Nephron (organoid): ENCODE measurements at regions not wholly inside any gene's neighbourhood (a gene's known extent, or its start where the extent isn't known, plus 50 kb on each side); places are given as distances from the start of the nearest gene placed in this dataset.
A peak's percentile ranks its signal among the peaks of the same experiment; 100 is the strongest.

ENCODE experiments used
- H3K27ac Mint-ChIP-seq, 3 experiments: 2 replicates each; pipeline ENCODE4 v1.8.0; 2020; ENCODE audit warnings: mixed read lengths in 3 of 3, mild to moderate bottlenecking in 2 of 3, moderate library complexity in 1 of 3
- H3K27me3 Mint-ChIP-seq: 2 replicates; pipeline ENCODE4 v1.8.0; 2021; ENCODE audit warnings: low read depth, mild to moderate bottlenecking, moderate library complexity, mixed read lengths
- H3K36me3 Mint-ChIP-seq: 2 replicates; pipeline ENCODE4 v1.8.0; 2020; ENCODE audit warnings: low read depth, mixed read lengths
- H3K4me1 Mint-ChIP-seq: 2 replicates; pipeline ENCODE4 v1.8.0; 2020; ENCODE audit warnings: mixed read lengths
- H3K4me3 Mint-ChIP-seq, 3 experiments: 2 replicates each; pipeline ENCODE4 v1.8.0; 2020; ENCODE audit warnings: mild to moderate bottlenecking in 3 of 3, mixed read lengths in 3 of 3, moderate library complexity in 2 of 3
- H3K9me3 Mint-ChIP-seq: 2 replicates; pipeline ENCODE4 v1.8.0; 2020; ENCODE audit warnings: mixed read lengths
- CTCF ChIP-seq, 3 experiments: fragments of 200-600 bp; sonication (generic); IDR thresholded peaks; one replicate each; pipeline ENCODE4 v1.5.0; 2021; ENCODE audit warnings: antibody characterized with exemption in 3 of 3; ENCODE audit not compliant: unreplicated experiment in 3 of 3

GRCh38 chr10:36452851-36453250 lies 672.5 kb upstream of the ANKRD30A start:
- peaks cover 27% of the 10 kb centered on the region for H3K4me1 Mint-ChIP-seq
- no peak for TF ChIP-seq CTCF (IDR thresholded peaks at IDR 0.05; ENCODE audit: unreplicated experiment in 3 of 3)
- no peaks in the 10 kb centered on the region for H3K36me3 Mint-ChIP-seq
- H3K4me3 Mint-ChIP-seq, result no peak overlapping the region
- no peaks in the 10 kb centered on the region for H3K27me3 Mint-ChIP-seq
- H3K27ac Mint-ChIP-seq, result no peak overlapping the region
- H3K9me3 Mint-ChIP-seq, result peaks cover 5% of the 10 kb centered on the region

GRCh38 chr10:36451391-36451970 lies 673.9 kb upstream of the ANKRD30A start:
- no peak overlapping the region for H3K4me3 Mint-ChIP-seq
- TF ChIP-seq CTCF (IDR thresholded peaks at IDR 0.05; ENCODE audit: unreplicated experiment in 3 of 3), result no peak
- H3K36me3 Mint-ChIP-seq, result no peaks in the 10 kb centered on the region
- peaks cover 33% of the 10 kb centered on the region for H3K4me1 Mint-ChIP-seq
- no peak overlapping the region for H3K27ac Mint-ChIP-seq
- no peaks in the 10 kb centered on the region for H3K27me3 Mint-ChIP-seq
- no peaks in the 10 kb centered on the region for H3K9me3 Mint-ChIP-seq

- H3K4me1 Mint-ChIP-seq, result peaks cover 30% of the 10 kb centered on the region
- TF ChIP-seq CTCF (IDR thresholded peaks at IDR 0.05; ENCODE audit: unreplicated experiment in 3 of 3), result no peak
- H3K4me3 Mint-ChIP-seq, result peak overlapping the region in 1 of 3 experiments; percentile 22
- no peaks in the 10 kb centered on the region for H3K27me3 Mint-ChIP-seq
- H3K9me3 Mint-ChIP-seq, result no peaks in the 10 kb centered on the region
- no peaks in the 10 kb centered on the region for H3K36me3 Mint-ChIP-seq
- peak overlapping the region; percentile 53 to 74 (median 66) for H3K27ac Mint-ChIP-seq
Observed at GRCh38 chr10:36450380-36450779, 675.0 kb upstream of the ANKRD30A start.

- Mint-ChIP-seq H3K36me3 (no peaks in the 10 kb centered on the region), H3K27ac (peak overlapping the region in 1 of 3 experiments; percentile 66), H3K4me3 (no peak overlapping the region), H3K9me3 (no peaks in the 10 kb centered on the region), H3K27me3 (no peaks in the 10 kb centered on the region), H3K4me1 (peaks cover 30% of the 10 kb centered on the region)
- TF ChIP-seq CTCF (IDR thresholded peaks at IDR 0.05; ENCODE audit: unreplicated experiment in 3 of 3), result no peak
Observed at GRCh38 chr10:36448760-36449691, 676.4 kb upstream of the ANKRD30A start.

GRCh38 chr10:36446881-36447280 lies 678.5 kb upstream of the ANKRD30A start:
- no peak for TF ChIP-seq CTCF (IDR thresholded peaks at IDR 0.05; ENCODE audit: unreplicated experiment in 3 of 3)
- Mint-ChIP-seq H3K4me3 (no peak overlapping the region), H3K9me3 (no peaks in the 10 kb centered on the region), H3K36me3 (no peaks in the 10 kb centered on the region), H3K27me3 (no peaks in the 10 kb centered on the region), H3K27ac (peak overlapping the region in 1 of 3 experiments; percentile 76), H3K4me1 (peaks cover 30% of the 10 kb centered on the region)
